ENCODE measurements at regions not wholly inside any gene's neighbourhood (a gene's known extent, or its start where the extent isn't known, plus 50 kb on each side); places are given as distances from the start of the nearest gene placed in this dataset.

GRCh38 chr2:18911416-18911815 lies 322.0 kb upstream of the NT5C1B start:
- Histone ChIP-seq H4K20me1 (ENCODE audit: low read length) (no peaks in the 10 kb centered on the region), H3K27me3 (ENCODE audit: low read length) (no peaks in the 10 kb centered on the region), H3K9ac (ENCODE audit: low read length) (no peak overlapping the region), H3K9me2 (replicated peaks; ENCODE audit: low read length) (no peaks in the 10 kb centered on the region), H3K4me1 (ENCODE audit: insufficient read depth, low read length) (peaks cover 6% of the 10 kb centered on the region), H3K4me2 (ENCODE audit: low read length) (no peak overlapping the region), H2AFZ (ENCODE audit: low read length) (no peak overlapping the region), H3K79me2 (ENCODE audit: low read length) (no peaks in the 10 kb centered on the region), H3K4me3 (ENCODE audit: low read length) (no peak overlapping the region), H3F3A (ENCODE audit: low read length, unreplicated experiment) (no peaks in the 10 kb centered on the region), H3K36me3 (ENCODE audit: low read depth, low read length) (no peaks in the 10 kb centered on the region), H3K27ac (ENCODE audit: low read length) (no peak overlapping the region), H3K9me3 (ENCODE audit: low read length) (no peaks in the 10 kb centered on the region)
- no TSS peak for BruUV-seq (replicated peaks)
- TF ChIP-seq EZH2 (IDR thresholded peaks at IDR 0.05; ENCODE audit: low read length, unreplicated experiment) (no peak), CTCF (conservative IDR thresholded peaks at IDR 0.05; ENCODE audit: low read depth, low read length) (no peak), EZH2phosphoT487 (IDR thresholded peaks at IDR 0.05; ENCODE audit: borderline replicate concordance, low read length) (no peak)
- intact Hi-C loops (cut with micrococcal nuclease): no loop called here
- ATAC-seq (no peak), DNase-seq (no peak)
- CTCF ChIA-PET: no interaction called here
- POLR2A ChIA-PET (ENCODE audit: unreplicated experiment): no interaction called here

- Histone ChIP-seq H4K20me1 (ENCODE audit: low read length) (no peaks in the 10 kb centered on the region), H3K9me2 (replicated peaks; ENCODE audit: low read length) (no peaks in the 10 kb centered on the region), H3F3A (ENCODE audit: low read length, unreplicated experiment) (no peaks in the 10 kb centered on the region), H3K4me3 (ENCODE audit: low read length) (no peak overlapping the region), H3K9me3 (ENCODE audit: low read length) (no peaks in the 10 kb centered on the region), H3K9ac (ENCODE audit: low read length) (no peak overlapping the region), H3K79me2 (ENCODE audit: low read length) (no peaks in the 10 kb centered on the region), H2AFZ (ENCODE audit: low read length) (no peak overlapping the region), H3K4me1 (ENCODE audit: insufficient read depth, low read length) (peaks cover 6% of the 10 kb centered on the region), H3K4me2 (ENCODE audit: low read length) (no peak overlapping the region), H3K27ac (ENCODE audit: low read length) (no peak overlapping the region), H3K27me3 (ENCODE audit: low read length) (no peaks in the 10 kb centered on the region), H3K36me3 (ENCODE audit: low read depth, low read length) (no peaks in the 10 kb centered on the region)
- ChIA-PET CTCF (no interaction called here), POLR2A (ENCODE audit: unreplicated experiment) (no interaction called here)
- ATAC-seq: 0 out of 2 replicates have a peak, but pooled peaks have one; percentile 33
- TF ChIP-seq CTCF (conservative IDR thresholded peaks at IDR 0.05; ENCODE audit: low read depth, low read length) (no peak), EZH2phosphoT487 (IDR thresholded peaks at IDR 0.05; ENCODE audit: borderline replicate concordance, low read length) (no peak), EZH2 (IDR thresholded peaks at IDR 0.05; ENCODE audit: low read length, unreplicated experiment) (no peak)
- intact Hi-C loops (cut with micrococcal nuclease): no loop called here
- no TSS peak for BruUV-seq (replicated peaks)
- DNase-seq: peak; percentile 35
Observed at GRCh38 chr2:18910843-18911242, 321.5 kb upstream of the NT5C1B start.

- H3K79me2 ChIP-seq (ENCODE audit: low read length): no peaks in the 10 kb centered on the region
- TF ChIP-seq CTCF (conservative IDR thresholded peaks at IDR 0.05; ENCODE audit: low read depth, low read length) (no peak), EZH2phosphoT487 (IDR thresholded peaks at IDR 0.05; ENCODE audit: borderline replicate concordance, low read length) (no peak), EZH2 (IDR thresholded peaks at IDR 0.05; ENCODE audit: low read length, unreplicated experiment) (no peak)
- DNase-seq: no peak
- H2AFZ ChIP-seq (ENCODE audit: low read length): no peak overlapping the region
- ChIA-PET POLR2A (ENCODE audit: unreplicated experiment) (no interaction called here), CTCF (no interaction called here)
- H3K27me3 ChIP-seq (ENCODE audit: low read length): no peaks in the 10 kb centered on the region
- H3K27ac ChIP-seq (ENCODE audit: low read length): no peak overlapping the region
- H3K36me3 ChIP-seq (ENCODE audit: low read depth, low read length): no peaks in the 10 kb centered on the region
- H4K20me1 ChIP-seq (ENCODE audit: low read length): no peaks in the 10 kb centered on the region
- intact Hi-C loops (cut with micrococcal nuclease): no loop called here
- no peak overlapping the region for H3K4me2 ChIP-seq (ENCODE audit: low read length)
- H3K9ac ChIP-seq (ENCODE audit: low read length): no peak overlapping the region
- no peaks in the 10 kb centered on the region for H3F3A ChIP-seq (ENCODE audit: low read length, unreplicated experiment)
- no peak overlapping the region for H3K4me3 ChIP-seq (ENCODE audit: low read length)
- BruUV-seq (replicated peaks): no TSS peak
- no peaks in the 10 kb centered on the region for H3K9me2 ChIP-seq (replicated peaks; ENCODE audit: low read length)
- peaks cover 6% of the 10 kb centered on the region for H3K4me1 ChIP-seq (ENCODE audit: insufficient read depth, low read length)
- H3K9me3 ChIP-seq (ENCODE audit: low read length): no peaks in the 10 kb centered on the region
- no peak for ATAC-seq
Observed at GRCh38 chr2:18907937-18908336, 318.6 kb upstream of the NT5C1B start.
